WI38 (cell line): ENCODE measurements at regions not wholly inside any gene's neighbourhood (a gene's known extent, or its start where the extent isn't known, plus 50 kb on each side); places are given as distances from the start of the nearest gene placed in this dataset.

Source experiments
- H3K4me3 ChIP-seq: 2 replicates; pipeline ENCODE4 v1.5.1; 2011; ENCODE audit warnings: low read depth, mild to moderate bottlenecking, control low read depth, low read length
- CTCF ChIP-seq: IDR thresholded peaks from 2 replicates; pipeline ENCODE4 v1.5.1; 2012; ENCODE audit warnings: low read depth, mild to moderate bottlenecking, control low read depth, low read length

DNA sequence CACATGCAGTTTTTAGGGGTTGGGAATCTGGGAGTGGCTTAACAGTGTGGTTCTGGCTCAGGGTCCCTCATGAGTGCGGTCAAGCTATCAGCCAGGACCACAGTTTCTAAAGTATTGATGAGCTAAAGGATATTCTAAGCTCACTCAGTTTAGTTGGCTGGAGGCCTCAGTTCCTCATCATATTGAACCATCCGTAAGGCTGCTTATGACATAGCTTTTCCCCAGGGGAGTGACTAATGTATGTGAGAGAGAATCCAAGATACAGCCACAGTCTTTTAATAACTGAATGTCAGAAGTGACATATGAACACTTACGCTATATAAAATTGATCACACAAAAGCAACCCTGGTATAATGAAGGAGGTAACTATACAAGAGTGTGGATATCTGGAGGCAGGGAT lies 245.3 kb downstream of the POLR1F start:
- H3K4me3 ChIP-seq, result no peak overlapping the region
- no peak for TF ChIP-seq CTCF

GRCh38 chr7:19455623-19456022 lies 253.2 kb downstream of the POLR1F start:
- TF ChIP-seq CTCF, result no peak
- H3K4me3 ChIP-seq, result no peak overlapping the region

DNA sequence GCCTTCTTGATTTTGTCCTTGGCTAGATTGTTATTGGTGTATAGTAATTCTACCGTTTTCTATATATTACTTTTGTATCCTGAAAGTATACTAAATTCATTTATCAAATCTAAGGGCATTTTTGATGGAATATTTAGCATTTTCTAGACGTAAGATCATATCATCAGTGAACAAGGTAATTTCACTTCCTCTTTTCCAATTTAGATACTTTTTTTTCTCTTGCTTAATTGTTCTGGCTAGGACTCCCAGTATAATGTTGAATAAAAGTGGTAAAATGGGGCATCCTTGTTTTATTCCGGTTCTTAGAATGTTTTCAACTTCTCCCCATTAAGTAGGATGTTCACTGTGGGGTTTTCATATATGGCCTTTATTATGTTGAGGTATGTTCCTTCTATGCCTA lies 260.7 kb downstream of the POLR1F start:
- no peak for TF ChIP-seq CTCF
- H3K4me3 ChIP-seq, result no peak overlapping the region

DNA sequence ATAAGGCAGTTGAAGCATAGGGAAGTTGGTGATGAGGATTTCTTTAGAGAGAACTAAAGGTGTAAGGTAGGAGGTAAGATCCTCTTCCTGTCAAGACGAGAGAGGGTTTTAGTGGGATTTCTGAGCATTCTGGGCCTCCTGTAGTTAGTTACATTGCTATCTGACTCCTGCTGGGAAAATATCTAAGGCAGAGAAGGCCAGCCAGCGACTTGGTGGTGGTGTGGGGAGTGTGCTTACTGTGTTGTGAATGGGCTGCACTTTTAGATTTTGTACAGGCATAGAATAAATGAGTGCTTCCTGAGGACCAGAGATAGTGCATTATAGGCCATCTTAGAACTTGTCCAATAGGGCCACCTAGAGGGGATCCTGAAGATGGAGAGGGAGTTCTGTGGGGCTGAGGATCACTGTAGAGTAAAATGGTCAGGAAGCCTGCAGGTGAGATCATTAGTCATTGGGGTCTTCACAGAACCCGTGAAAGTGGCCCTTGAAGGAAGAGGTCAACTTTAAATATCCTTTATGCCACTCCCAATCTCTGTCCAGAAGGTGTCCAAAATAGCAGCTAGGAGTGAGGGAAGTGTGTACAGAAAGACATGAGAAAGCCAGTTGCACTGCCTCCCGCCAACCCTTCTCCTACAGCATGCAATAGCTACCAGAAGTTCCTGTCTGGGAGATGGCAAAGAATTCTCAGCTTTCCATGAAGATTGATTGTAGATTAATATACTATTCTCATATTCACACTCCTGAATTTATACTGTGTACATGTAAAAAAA lies 266.6 kb downstream of the POLR1F start:
- peak; percentile 62 for TF ChIP-seq CTCF

GRCh38 chr7:19439517-19439916 lies 269.3 kb downstream of the POLR1F start:
- no peak for TF ChIP-seq CTCF
- no peak overlapping the region for H3K4me3 ChIP-seq

More for the DNA sequence above, 266.6 kb downstream of the POLR1F start:
- H3K4me3 ChIP-seq, result no peak overlapping the region

- no peak for TF ChIP-seq CTCF
- H3K4me3 ChIP-seq, result no peak overlapping the region
These were observed 271.4 kb downstream of the POLR1F start for GRCh38 chr7:19437446-19437845.

DNA sequence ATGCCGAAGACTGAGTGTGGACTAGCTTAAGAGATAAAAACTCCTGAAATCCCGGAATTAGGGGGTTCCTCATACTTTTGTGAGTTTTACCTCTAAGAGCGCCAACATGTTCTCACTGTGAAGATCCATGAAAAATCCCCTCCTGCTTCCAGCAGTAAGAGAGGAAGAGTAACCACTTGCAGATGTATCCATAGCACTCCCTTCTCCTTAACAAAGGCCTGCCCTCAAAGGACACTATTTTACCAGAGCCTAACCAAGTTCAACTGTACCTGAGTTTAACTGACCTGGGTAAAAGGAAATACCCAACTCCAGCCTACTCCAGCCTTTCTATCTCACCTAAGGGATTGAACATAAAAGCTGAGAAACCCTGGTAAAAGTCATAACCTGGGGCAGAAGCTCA lies 280.9 kb downstream of the POLR1F start:
- TF ChIP-seq CTCF, result no peak
- H3K4me3 ChIP-seq, result no peak overlapping the region
